ENCODE measurements at regions not wholly inside any gene's neighbourhood (a gene's known extent, or its start where the extent isn't known, plus 50 kb on each side); places are given as distances from the start of the nearest gene placed in this dataset.
A peak's percentile ranks its signal among the peaks of the same experiment; 100 is the strongest.
"Not testable (repeated sequence)": the region's sequence is repeated elsewhere in the genome, so short reads cannot be mapped to it uniquely, and the experiment has no call there.

- no peak for TF ChIP-seq CTCF (conservative IDR thresholded peaks at IDR 0.05)
- Mint-ChIP-seq H3K4me1 (no peaks in the 10 kb centered on the region), H3K27me3 (ENCODE audit: low read depth) (peaks cover 4% of the 10 kb centered on the region), H3K9me3 (no peaks in the 10 kb centered on the region), H3K36me3 (ENCODE audit: low read depth) (no peaks in the 10 kb centered on the region), H3K27ac (ENCODE audit: unreplicated experiment) (no peak overlapping the region), H3K4me3 (no peak overlapping the region)
- DNase-seq (ENCODE audit: low read depth, low spot score) = no peak
Observed at GRCh38 chr7:101728128-101728527, 89.3 kb upstream of the CUX1 start.

- H3K9me3 Mint-ChIP-seq; H3K36me3 Mint-ChIP-seq (ENCODE audit: low read depth); H3K27ac Mint-ChIP-seq (ENCODE audit: unreplicated experiment); DNase-seq (ENCODE audit: low read depth, low spot score); H3K27me3 Mint-ChIP-seq (ENCODE audit: low read depth); H3K4me3 Mint-ChIP-seq; H3K4me1 Mint-ChIP-seq: not testable (repeated sequence)
Observed at GRCh38 chr7:101728873-101729240, 88.6 kb upstream of the CUX1 start.

- H3K27ac Mint-ChIP-seq (ENCODE audit: unreplicated experiment) = no peak overlapping the region
- no peak for DNase-seq (ENCODE audit: low read depth, low spot score)
- H3K4me3 Mint-ChIP-seq = no peak overlapping the region
- H3K36me3 Mint-ChIP-seq (ENCODE audit: low read depth) = no peaks in the 10 kb centered on the region
- H3K4me1 Mint-ChIP-seq = peaks cover 6% of the 10 kb centered on the region
- no peak for TF ChIP-seq CTCF (conservative IDR thresholded peaks at IDR 0.05)
- H3K27me3 Mint-ChIP-seq (ENCODE audit: low read depth) = peaks cover 9% of the 10 kb centered on the region
- no peaks in the 10 kb centered on the region for H3K9me3 Mint-ChIP-seq
Observed at GRCh38 chr7:101729241-101729883, 88.1 kb upstream of the CUX1 start.

GRCh38 chr7:101731502-101732084 is 85.8 kb upstream of the CUX1 start:
- Mint-ChIP-seq H3K27me3 (ENCODE audit: low read depth) (peaks cover 9% of the 10 kb centered on the region), H3K36me3 (ENCODE audit: low read depth) (no peaks in the 10 kb centered on the region), H3K4me3 (no peak overlapping the region), H3K4me1 (peaks cover 6% of the 10 kb centered on the region), H3K9me3 (no peaks in the 10 kb centered on the region), H3K27ac (ENCODE audit: unreplicated experiment) (no peak overlapping the region)
- no peak for TF ChIP-seq CTCF (conservative IDR thresholded peaks at IDR 0.05)
- DNase-seq (ENCODE audit: low read depth, low spot score) = no peak

GRCh38 chr7:101733713-101734475 is 83.5 kb upstream of the CUX1 start:
- DNase-seq (ENCODE audit: low read depth, low spot score) = peak; percentile 29
- no peaks in the 10 kb centered on the region for H3K9me3 Mint-ChIP-seq
- H3K27ac Mint-ChIP-seq (ENCODE audit: unreplicated experiment) = no peak overlapping the region
- TF ChIP-seq CTCF (conservative IDR thresholded peaks at IDR 0.05) = no peak
- H3K27me3 Mint-ChIP-seq (ENCODE audit: low read depth) = peaks cover 12% of the 10 kb centered on the region
- H3K36me3 Mint-ChIP-seq (ENCODE audit: low read depth) = no peaks in the 10 kb centered on the region
- no peak overlapping the region for H3K4me3 Mint-ChIP-seq
- peaks cover 6% of the 10 kb centered on the region for H3K4me1 Mint-ChIP-seq

GRCh38 chr7:101736084-101736483 is 81.3 kb upstream of the CUX1 start:
- H3K4me3 Mint-ChIP-seq = peak overlapping the region; percentile 34
- H3K9me3 Mint-ChIP-seq = no peaks in the 10 kb centered on the region
- no peak for DNase-seq (ENCODE audit: low read depth, low spot score)
- no peaks in the 10 kb centered on the region for H3K36me3 Mint-ChIP-seq (ENCODE audit: low read depth)
- no peak overlapping the region for H3K27ac Mint-ChIP-seq (ENCODE audit: unreplicated experiment)
- H3K4me1 Mint-ChIP-seq = peaks cover 6% of the 10 kb centered on the region
- peaks cover 12% of the 10 kb centered on the region for H3K27me3 Mint-ChIP-seq (ENCODE audit: low read depth)
- TF ChIP-seq CTCF (conservative IDR thresholded peaks at IDR 0.05) = no peak

Measured in neural crest cell (in vitro differentiated cells).